Muscle of leg (tissue), 3 donors: ENCODE measurements at regions not wholly inside any gene's neighbourhood (a gene's known extent, or its start where the extent isn't known, plus 50 kb on each side); places are given as distances from the start of the nearest gene placed in this dataset.
A peak's percentile ranks its signal among the peaks of the same experiment; 100 is the strongest.
"Not testable (repeated sequence)": the region's sequence is repeated elsewhere in the genome, so short reads cannot be mapped to it uniquely, and the experiment has no call there.

Source experiments
- DNase-seq: peaks from one replicate; pipeline ENCODE4 v3.0.0; 2013
- H3K27ac ChIP-seq: one replicate; pipeline ENCODE4 v1.5.1; 2013; ENCODE audit warnings: mild to moderate bottlenecking, low read length, control low read depth
- H3K27me3 ChIP-seq: one replicate; pipeline ENCODE4 v1.6.1; 2013; ENCODE audit warnings: low read length; ENCODE audit not compliant: control insufficient read depth, insufficient read depth
- H3K36me3 ChIP-seq: one replicate; pipeline ENCODE4 v1.6.1; 2013; ENCODE audit warnings: low read length; ENCODE audit not compliant: control insufficient read depth, insufficient read depth
- H3K4me1 ChIP-seq: one replicate; pipeline ENCODE4 v1.6.1; 2013; ENCODE audit warnings: low read length; ENCODE audit not compliant: control insufficient read depth, insufficient read depth
- H3K4me3 ChIP-seq: one replicate; pipeline ENCODE4 v1.5.1; 2013; ENCODE audit warnings: low read length, control low read depth
- H3K9me3 ChIP-seq: replicated peaks from 2 replicates; pipeline ENCODE4 v1.6.1; 2013; ENCODE audit warnings: low read depth, low read length; ENCODE audit not compliant: control insufficient read depth
- WGBS: methylation state at CpG from one replicate; pipeline ENCODE4 v1.1.5; 2013; ENCODE audit warnings: missing lambda C conversion rate; ENCODE audit not compliant: insufficient coverage; 5-methylcytosine and 5-hydroxymethylcytosine counted together

DNA sequence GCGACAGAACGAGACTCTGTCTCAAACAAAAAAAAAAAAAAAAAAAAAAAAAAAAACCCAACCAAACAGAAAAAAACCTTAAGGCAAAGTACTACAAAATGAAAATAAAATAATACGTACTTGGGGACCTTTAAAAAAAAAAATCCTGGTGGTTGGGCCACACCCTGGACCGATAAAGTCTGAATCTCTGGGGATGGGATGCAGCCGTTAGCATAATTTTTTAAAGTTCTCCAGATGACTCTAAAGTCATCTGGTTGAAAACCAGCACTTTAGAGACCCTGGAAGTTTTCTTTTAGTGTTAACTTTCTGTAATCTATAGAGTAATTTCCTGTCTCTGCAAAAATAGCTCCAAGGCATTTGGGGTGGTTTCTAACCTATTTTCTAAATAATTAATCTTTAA, 142.9 kb upstream of the SALL4 start:
- H3K27ac ChIP-seq, result no peak overlapping the region
- H3K9me3 ChIP-seq, result no peaks in the 10 kb centered on the region
- no peak overlapping the region for H3K4me3 ChIP-seq
- no CpG with 5 or more reads among the region's 5 CpGs for WGBS
- H3K36me3 ChIP-seq, result no peaks in the 10 kb centered on the region
- no peaks in the 10 kb centered on the region for H3K4me1 ChIP-seq
- no peaks in the 10 kb centered on the region for H3K27me3 ChIP-seq
- DNase-seq, result peak; percentile 38

- DNase-seq, result no peak
- H3K4me3 ChIP-seq, result no peak overlapping the region
- no peaks in the 10 kb centered on the region for H3K4me1 ChIP-seq
- WGBS, result no CpG with 5 or more reads among the region's 5 CpGs
- no peaks in the 10 kb centered on the region for H3K9me3 ChIP-seq
- H3K27me3 ChIP-seq, result no peaks in the 10 kb centered on the region
- H3K27ac ChIP-seq, result no peak overlapping the region
- no peaks in the 10 kb centered on the region for H3K36me3 ChIP-seq
Observed at GRCh38 chr20:51943761-51944160, 141.4 kb upstream of the SALL4 start.

GRCh38 chr20:51943326-51943725, 141.0 kb upstream of the SALL4 start:
- H3K27ac ChIP-seq, result not testable (repeated sequence)
- no CpG with 5 or more reads among the region's 6 CpGs for WGBS

GRCh38 chr20:51941503-51941902, 139.2 kb upstream of the SALL4 start:
- Histone ChIP-seq H3K9me3 (no peaks in the 10 kb centered on the region), H3K4me1 (no peaks in the 10 kb centered on the region)
- no peak for DNase-seq

More at GRCh38 chr20:51943326-51943725, 141.0 kb upstream of the SALL4 start:
- H3K4me1 ChIP-seq, DNase-seq, H3K36me3 ChIP-seq, H3K27me3 ChIP-seq, H3K4me3 ChIP-seq, H3K9me3 ChIP-seq: not testable (repeated sequence)

GRCh38 chr20:51939259-51939585, 136.9 kb upstream of the SALL4 start:
- 87% methylated on average over 3 of the region's 6 CpGs for WGBS
- no peak overlapping the region for H3K4me3 ChIP-seq
- peaks cover 3% of the 10 kb centered on the region for H3K27me3 ChIP-seq
- no peak overlapping the region for H3K27ac ChIP-seq
- H3K4me1 ChIP-seq, result peaks cover 3% of the 10 kb centered on the region
- no peak for DNase-seq
- no peaks in the 10 kb centered on the region for H3K36me3 ChIP-seq
- H3K9me3 ChIP-seq, result no peaks in the 10 kb centered on the region

More at GRCh38 chr20:51941503-51941902, 139.2 kb upstream of the SALL4 start:
- H3K36me3 ChIP-seq, result no peaks in the 10 kb centered on the region
- H3K27ac ChIP-seq, result no peak overlapping the region
- whole genome bisulfite sequencing, result 87% methylated on average over 6 of the region's 6 CpGs
- no peaks in the 10 kb centered on the region for H3K27me3 ChIP-seq
- H3K4me3 ChIP-seq, result no peak overlapping the region

DNA sequence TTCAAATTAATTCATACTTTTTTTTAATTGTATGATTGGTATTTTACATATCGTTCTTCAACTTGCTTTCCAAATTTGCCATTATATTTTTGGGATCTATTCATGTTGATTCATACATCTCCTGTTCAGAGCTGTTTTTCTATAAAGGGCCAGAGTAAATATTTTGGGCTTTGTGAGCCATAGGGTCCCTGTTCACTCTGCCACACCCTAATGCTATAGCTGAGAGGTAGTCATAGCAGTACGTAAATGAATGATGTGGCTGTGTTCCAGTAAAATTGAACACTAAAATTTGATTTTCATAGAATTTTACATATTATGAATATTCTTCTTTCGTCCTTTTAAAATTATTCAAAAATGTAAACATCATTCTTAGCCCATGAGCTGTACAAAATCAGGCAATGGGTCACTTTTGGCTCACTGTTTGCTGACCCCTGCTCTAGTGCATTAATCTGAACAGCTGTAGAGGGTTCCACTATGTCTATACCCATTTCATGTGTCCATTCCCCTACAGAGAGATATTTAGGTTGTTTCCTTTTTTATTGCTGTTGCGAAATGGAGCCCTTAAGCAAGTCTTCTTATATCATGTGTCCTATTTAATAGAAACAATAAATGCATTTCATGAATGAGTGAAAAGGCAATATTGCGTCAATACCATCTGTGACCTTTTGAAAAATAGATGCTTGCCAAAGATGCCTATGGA, 136.4 kb upstream of the SALL4 start:
- Histone ChIP-seq H3K27me3 (peaks cover 3% of the 10 kb centered on the region), H3K4me3 (no peak overlapping the region), H3K9me3 (no peaks in the 10 kb centered on the region), H3K36me3 (no peaks in the 10 kb centered on the region), H3K4me1 (peaks cover 3% of the 10 kb centered on the region), H3K27ac (no peak overlapping the region)
- no peak for DNase-seq
- WGBS, result no CpG with 5 or more reads among the region's 5 CpGs

DNA sequence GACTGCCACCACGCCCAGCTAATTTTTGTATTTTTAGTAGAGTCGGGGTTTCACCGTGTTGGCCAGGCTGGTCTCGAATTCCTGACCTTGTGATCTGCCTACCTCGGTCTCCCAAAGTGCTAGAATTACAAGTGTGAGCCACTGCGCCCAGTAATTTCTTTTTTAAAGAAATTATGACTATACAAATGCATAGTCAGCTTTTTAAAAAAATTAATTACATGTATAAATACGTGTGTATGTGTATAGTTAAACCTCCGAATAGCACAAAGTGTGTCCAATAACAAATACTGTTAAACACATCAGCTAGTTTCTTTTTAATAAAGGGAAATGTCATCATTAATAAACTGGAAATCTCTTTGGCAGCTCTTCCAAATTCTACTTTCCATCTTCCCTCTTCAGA, 135.5 kb upstream of the SALL4 start:
- Histone ChIP-seq H3K4me3 (no peak overlapping the region), H3K27me3 (peaks cover 6% of the 10 kb centered on the region), H3K4me1 (peaks cover 5% of the 10 kb centered on the region), H3K9me3 (no peaks in the 10 kb centered on the region), H3K36me3 (no peaks in the 10 kb centered on the region), H3K27ac (no peak overlapping the region)
- DNase-seq, result no peak
- WGBS, result 92% methylated on average over 4 of the region's 8 CpGs

DNA sequence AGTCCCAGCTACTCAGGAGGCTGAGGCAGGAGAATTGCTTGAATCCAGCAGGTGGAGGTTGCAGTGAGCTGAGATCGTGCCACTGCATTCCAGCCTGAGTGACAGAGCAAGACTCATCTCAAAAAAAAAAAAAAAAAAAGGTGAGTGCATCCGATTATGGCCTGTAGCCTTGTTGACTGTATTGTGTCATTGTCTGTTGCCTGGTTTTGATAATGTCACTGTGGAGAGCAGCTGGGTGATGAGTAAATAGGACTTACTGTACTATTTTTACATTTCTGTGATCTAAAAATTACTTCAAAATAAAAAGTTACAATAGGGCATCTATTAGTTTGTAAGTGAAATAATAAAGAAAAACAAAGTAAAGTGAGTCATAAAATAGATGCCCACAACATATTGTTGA, 134.1 kb upstream of the SALL4 start:
- no peak for DNase-seq
- Histone ChIP-seq H3K27ac (no peak overlapping the region), H3K9me3 (no peaks in the 10 kb centered on the region), H3K4me1 (peaks cover 5% of the 10 kb centered on the region), H3K27me3 (peaks cover 6% of the 10 kb centered on the region), H3K36me3 (no peaks in the 10 kb centered on the region), H3K4me3 (no peak overlapping the region)
- 67% methylated on average over 1 of the region's 2 CpGs for WGBS

GRCh38 chr20:51935003-51935358, 132.7 kb upstream of the SALL4 start:
- H3K27ac ChIP-seq, result no peak overlapping the region
- DNase-seq, result no peak
- peaks cover 5% of the 10 kb centered on the region for H3K4me1 ChIP-seq
- no peak overlapping the region for H3K4me3 ChIP-seq
- WGBS, result 43% methylated on average over 3 of the region's 4 CpGs
- peaks cover 6% of the 10 kb centered on the region for H3K27me3 ChIP-seq
- no peaks in the 10 kb centered on the region for H3K9me3 ChIP-seq
- no peaks in the 10 kb centered on the region for H3K36me3 ChIP-seq

DNA sequence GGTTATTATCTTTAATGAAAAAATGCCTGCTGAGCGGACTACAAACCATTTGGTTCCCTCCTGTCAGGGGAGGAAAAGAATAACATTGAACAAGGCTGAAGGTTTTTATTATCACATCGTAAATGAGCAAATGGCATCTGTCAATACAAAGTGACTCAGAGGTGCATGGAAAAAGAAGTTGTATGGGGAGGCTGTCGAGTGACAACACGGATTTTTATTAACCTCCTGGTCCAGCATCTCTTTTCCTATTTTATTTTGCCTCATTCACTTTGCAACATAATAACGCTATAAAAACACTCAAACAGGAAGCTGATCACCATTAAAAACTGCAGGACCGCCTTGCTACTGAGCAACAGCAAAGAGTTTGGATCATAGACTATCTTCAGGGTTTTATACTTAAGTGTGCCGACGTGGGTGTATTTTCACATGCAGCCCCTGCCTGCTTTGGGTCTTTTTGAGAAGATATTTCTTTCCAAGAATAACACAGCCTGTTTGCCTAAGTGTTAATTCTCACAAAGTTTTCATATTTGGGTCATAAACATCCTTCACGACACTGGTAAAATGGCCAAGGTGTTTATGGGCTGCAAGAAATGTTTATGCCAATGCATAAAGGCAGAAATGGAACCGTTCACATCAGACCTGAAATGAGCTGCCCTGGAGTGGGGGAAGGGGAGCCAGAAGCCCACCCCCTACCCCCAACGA, 132.1 kb upstream of the SALL4 start:
- H3K4me1 ChIP-seq, result peaks cover 5% of the 10 kb centered on the region
- H3K4me3 ChIP-seq, result no peak overlapping the region
- WGBS, result no CpG with 5 or more reads among the region's 11 CpGs
- no peak overlapping the region for H3K27ac ChIP-seq
- H3K27me3 ChIP-seq, result peaks cover 6% of the 10 kb centered on the region
- DNase-seq, result peak; percentile 17
- no peaks in the 10 kb centered on the region for H3K36me3 ChIP-seq
- no peaks in the 10 kb centered on the region for H3K9me3 ChIP-seq
